ENCODE measurements at regions not wholly inside any gene's neighbourhood (a gene's known extent, or its start where the extent isn't known, plus 50 kb on each side); places are given as distances from the start of the nearest gene placed in this dataset.
A peak's percentile ranks its signal among the peaks of the same experiment; 100 is the strongest.
"Not testable (repeated sequence)": the region's sequence is repeated elsewhere in the genome, so short reads cannot be mapped to it uniquely, and the experiment has no call there.

- DNase-seq (ENCODE audit: low read depth), result peak; percentile 23
Observed at GRCh38 chr6:47407300-47408281, 70.0 kb upstream of the CD2AP start.

GRCh38 chr6:47413752-47414422, 63.7 kb upstream of the CD2AP start:
- peak; percentile 69 for DNase-seq (ENCODE audit: low read depth)

DNA sequence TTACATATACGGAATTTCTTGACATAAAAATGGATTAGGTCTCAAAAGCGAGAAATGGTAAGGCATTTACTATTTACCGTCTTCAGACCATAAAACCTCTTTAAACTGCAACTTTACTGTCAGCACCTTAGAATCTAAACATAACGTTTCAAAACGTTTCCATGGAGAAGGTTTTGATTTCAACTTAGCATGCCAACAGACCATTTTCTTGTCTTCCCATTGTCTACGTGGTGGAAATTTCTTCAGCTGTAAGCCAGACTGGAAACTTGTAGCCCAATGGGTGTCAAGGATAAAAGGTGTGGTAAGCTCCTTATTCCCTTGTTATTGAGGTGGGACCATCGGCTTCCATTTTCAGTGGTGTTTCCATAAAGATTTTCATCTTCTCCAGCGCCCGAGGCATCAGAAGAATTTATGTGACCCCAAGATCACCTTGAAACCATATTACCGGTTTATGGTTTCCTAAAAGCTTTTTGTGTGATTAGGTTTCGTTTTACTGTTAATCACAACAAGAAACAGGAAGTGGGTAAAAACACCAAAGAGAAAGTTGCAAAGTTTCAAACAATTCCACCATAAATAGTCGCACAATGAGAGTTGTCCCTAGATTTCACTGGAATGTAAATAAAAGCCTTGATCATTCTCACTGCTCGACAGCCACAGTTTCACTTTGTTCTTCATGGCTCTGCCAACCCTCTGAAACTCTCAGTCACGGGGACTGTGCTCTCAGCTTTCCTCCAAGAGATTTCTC, 63.0 kb upstream of the CD2AP start:
- peak; percentile 50 for DNase-seq (ENCODE audit: low read depth)

DNA sequence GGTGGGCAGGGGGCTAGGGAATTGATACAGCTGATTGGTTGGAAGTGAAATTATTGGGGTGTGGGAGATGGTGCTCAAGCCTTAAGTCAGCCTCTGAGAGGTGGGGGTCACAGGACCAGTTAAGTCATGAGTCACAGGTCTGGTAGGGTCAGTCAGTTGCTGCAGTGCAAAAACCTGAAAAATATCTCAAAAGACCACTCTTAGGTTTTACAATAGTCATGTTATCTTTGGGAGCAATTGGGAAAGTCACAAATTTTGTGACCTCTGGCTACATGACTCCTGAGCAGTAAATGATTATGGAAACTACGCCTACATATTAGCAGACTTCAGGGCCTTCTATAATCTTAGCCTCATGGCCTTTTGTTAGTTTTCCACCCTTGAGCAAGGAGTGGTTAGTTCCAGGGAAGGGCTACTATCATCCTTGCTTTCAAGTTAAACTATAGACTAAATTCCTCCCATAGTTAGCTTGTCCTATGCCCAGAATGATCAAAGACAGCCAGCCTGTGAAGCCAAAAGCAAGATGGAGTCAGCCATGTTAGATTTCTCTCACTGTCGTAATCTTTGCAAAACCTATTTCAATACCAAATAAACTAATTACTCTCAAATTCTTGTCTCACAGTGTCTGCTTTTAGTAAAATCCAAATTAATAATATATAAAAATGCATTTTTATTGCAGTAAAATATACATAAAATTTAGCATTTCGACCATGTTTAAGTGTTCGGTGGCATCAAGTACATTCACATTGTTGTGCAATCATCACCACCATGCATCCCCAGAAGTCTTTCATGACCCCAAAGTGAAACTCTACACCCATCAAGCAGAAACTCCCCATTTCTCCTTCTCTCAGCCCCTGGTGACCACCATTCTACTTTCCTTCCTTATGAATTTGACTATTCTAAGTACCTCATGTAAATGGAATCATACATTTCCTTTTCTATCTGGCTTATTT, 60.9 kb upstream of the CD2AP start:
- DNase-seq (ENCODE audit: low read depth), result no peak

DNA sequence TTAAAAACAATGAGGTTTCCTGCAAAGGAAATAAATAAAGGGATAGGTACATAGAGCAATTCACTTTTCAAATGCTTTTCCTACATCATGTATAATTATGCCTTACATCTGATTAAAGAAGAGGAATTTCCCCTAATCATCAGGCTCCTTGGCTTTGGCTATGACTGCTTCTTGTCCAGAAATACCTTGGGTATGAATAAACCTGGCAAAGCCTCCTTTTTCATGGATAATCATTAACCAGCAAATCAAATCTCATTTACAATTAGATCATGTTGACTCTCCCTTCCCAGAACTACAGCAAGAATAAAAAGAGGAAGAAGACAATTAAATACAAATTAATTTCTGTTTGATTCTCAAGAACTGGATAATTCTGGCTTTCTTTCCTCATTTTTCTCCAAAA, 58.0 kb upstream of the CD2AP start:
- no peak for DNase-seq (ENCODE audit: low read depth)

GRCh38 chr6:47420394-47421371, 56.9 kb upstream of the CD2AP start:
- DNase-seq (ENCODE audit: low read depth), result no peak

- no peak for DNase-seq (ENCODE audit: low read depth)
Observed at GRCh38 chr6:47423079-47423478, 54.5 kb upstream of the CD2AP start.

DNA sequence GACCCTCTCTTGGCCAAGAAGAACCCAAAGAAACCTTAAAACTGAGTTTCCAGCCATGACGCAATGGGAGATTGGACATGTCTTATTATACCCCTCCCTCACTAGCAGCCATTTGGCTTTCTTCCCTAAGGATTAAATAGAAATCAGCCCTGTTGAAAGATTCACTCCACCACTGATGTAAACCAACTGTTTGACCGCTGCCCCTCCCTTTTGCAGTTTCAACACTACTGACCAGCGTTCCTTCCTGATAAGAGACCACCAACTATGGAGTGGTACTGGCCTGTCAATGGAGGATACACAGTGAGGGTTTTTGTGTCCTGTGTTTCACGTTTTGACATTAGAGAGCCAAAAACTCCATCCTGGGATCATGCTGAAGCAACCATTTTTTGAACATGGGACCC, 53.2 kb upstream of the CD2AP start:
- DNase-seq (ENCODE audit: low read depth), result no peak

DNA sequence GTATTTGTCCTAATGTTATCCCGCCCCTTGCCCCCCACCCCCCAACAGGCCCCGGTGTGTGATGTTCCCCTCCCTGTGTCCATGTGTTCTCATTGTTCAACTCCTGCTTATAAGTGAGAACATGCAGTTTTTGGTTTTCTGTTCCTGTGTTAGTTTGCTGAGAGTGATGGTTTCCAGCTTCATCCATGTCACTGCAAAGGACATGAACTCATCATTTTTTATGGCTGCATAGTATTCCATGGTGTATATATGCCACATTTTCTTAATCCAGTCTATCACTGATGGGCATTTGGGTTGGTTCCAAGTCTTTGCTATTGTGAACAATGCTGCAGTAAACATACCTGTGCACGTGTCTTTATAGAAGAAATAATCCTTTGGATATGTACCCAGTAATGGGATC, 51.9 kb upstream of the CD2AP start:
- not testable (repeated sequence) for DNase-seq (ENCODE audit: low read depth)

DNA sequence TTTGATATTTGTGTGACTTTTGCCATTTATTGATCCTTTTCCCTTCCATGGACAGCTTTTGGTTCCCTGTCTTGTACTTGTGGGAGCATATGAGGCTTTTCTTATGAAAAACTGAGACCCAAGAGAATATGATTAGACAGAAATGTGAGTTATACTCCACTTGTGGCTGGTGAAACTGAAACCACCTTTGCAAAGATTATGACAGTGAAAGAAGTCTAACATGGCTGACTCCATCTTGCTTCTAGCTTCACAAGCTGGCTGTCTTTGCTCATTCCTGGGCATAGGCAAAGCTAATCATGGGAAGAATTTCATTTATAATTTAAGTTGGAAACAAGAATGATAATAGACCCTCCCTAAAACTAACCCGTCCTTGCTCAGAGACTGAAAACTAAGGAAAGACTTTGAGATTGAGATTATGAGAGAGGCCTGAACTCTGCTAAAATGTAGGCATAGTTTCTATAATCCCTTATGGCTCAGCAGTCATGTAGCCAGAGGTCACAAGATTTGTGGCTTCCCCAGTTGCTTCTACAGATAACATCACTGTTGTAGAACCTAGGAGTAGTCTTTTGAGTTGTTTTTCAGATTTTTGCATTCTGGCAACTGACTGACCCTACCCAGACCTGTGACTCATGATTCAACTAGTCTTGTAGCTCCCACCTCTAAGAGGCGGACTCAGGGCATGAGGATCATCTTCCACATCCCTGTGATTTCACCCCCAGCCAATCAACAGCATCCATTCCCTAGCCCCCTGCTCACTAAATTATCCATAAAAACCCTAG, 50.9 kb upstream of the CD2AP start:
- DNase-seq (ENCODE audit: low read depth), result no peak

GRCh38 chr6:47427680-47428079, 49.9 kb upstream of the CD2AP start:
- DNase-seq (ENCODE audit: low read depth), result no peak
